SK-N-SH (cell line): ENCODE measurements at regions not wholly inside any gene's neighbourhood (a gene's known extent, or its start where the extent isn't known, plus 50 kb on each side); places are given as distances from the start of the nearest gene placed in this dataset.

Experiments used
- CTCF ChIA-PET: fragments of 300-600, 350-600 bp; formaldehyde crosslinking; extraction: SDS; loops from one replicate; lab custom pipeline; 2021; lab: Yijun Ruan, JAX
- POLR2A ChIA-PET: fragments of 350-600 bp; sonication (Branson Sonifier 250); formaldehyde crosslinking; extraction: SDS; loops from one replicate; lab custom pipeline; 2020; ENCODE audit warnings: antibody characterized with exemption, inconsistent platforms; lab: Yijun Ruan, JAX
- DNase-seq: peaks from one replicate; pipeline ENCODE4 v3.0.0; 2012
- H2AFZ ChIP-seq: fragments of 200-600 bp; sonication (generic); 2 replicates; pipeline ENCODE4 v1.8.1; 2016; ENCODE audit warnings: antibody characterized with exemption, mild to moderate bottlenecking, low read depth
- H3F3A ChIP-seq: fragments of 200-600 bp; sonication (generic); replicated peaks from 2 replicates; pipeline ENCODE3; 2016; ENCODE audit warnings: antibody characterized with exemption, mild to moderate bottlenecking; ENCODE audit not compliant: insufficient read depth
- H3K27ac ChIP-seq, 2 experiments: fragments of 200-500 bp in 1 of 2; fragments of 200-600 bp in 1 of 2; sonication (Bioruptor generic) in 1 of 2; sonication (generic), shearing (Covaris generic) in 1 of 2; 2 replicates each; pipeline versions ENCODE4 v1.5.1 to v1.6.1; 2014 to 2016; ENCODE audit warnings: low read depth in 2 of 2, inconsistent platforms in 1 of 2, low read length in 1 of 2, mild to moderate bottlenecking in 1 of 2, mixed read lengths in 1 of 2
- H3K27me3 ChIP-seq: fragments of 200-600 bp; sonication (generic), shearing (Covaris generic); 2 replicates; pipeline ENCODE4 v1.6.1; 2016; ENCODE audit warnings: mixed run types; ENCODE audit not compliant: insufficient read depth
- H3K36me3 ChIP-seq, 2 experiments: fragments of 200-500 bp in 1 of 2; fragments of 200-600 bp in 1 of 2; sonication (Bioruptor generic) in 1 of 2; sonication (generic) in 1 of 2; replicated peaks in 1 of 2; 2 replicates each; pipeline versions ENCODE3 to v1.5.1; 2014 to 2016; ENCODE audit warnings: low read length in 1 of 2, mild to moderate bottlenecking in 1 of 2; ENCODE audit not compliant: insufficient read depth in 2 of 2, control insufficient read depth in 1 of 2
- H3K4me1 ChIP-seq, 2 experiments: fragments of 200-500 bp in 1 of 2; fragments of 200-600 bp in 1 of 2; sonication (Bioruptor generic) in 1 of 2; sonication (generic), shearing (Covaris generic) in 1 of 2; 2 replicates each; pipeline versions ENCODE4 v1.5.1 to v1.6.1; 2014 to 2016; ENCODE audit warnings: low read depth in 1 of 2, low read length in 1 of 2, mixed run types in 1 of 2; ENCODE audit not compliant: insufficient read depth in 2 of 2, control insufficient read depth in 1 of 2
- H3K4me2 ChIP-seq: fragments of 200-600 bp; sonication (generic), shearing (Covaris generic); 2 replicates; pipeline ENCODE4 v1.6.1; 2017; ENCODE audit warnings: mixed run types
- H3K4me3 ChIP-seq, 2 experiments: fragments of 200-500 bp in 1 of 2; fragments of 200-600 bp in 1 of 2; sonication (Bioruptor generic) in 1 of 2; sonication (generic), shearing (Covaris generic) in 1 of 2; 2 replicates each; pipeline versions ENCODE4 v1.5.1 to v1.8.1; 2014 to 2016; ENCODE audit warnings: low read depth in 2 of 2, inconsistent platforms in 1 of 2, low read length in 1 of 2, mild to moderate bottlenecking in 1 of 2, mixed read lengths in 1 of 2, moderate library complexity in 1 of 2
- H3K79me2 ChIP-seq: fragments of 200-600 bp; sonication (generic); 2 replicates; pipeline ENCODE4 v1.8.1; 2017; ENCODE audit warnings: mild to moderate bottlenecking; ENCODE audit not compliant: insufficient read depth
- H3K9ac ChIP-seq: fragments of 200-600 bp; sonication (generic); 2 replicates; pipeline ENCODE4 v1.6.1; 2017; ENCODE audit warnings: mixed run types
- H3K9me2 ChIP-seq: fragments of 200-600 bp; sonication (generic); 2 replicates; pipeline ENCODE4 v1.6.1; 2017; ENCODE audit warnings: mixed run types
- H3K9me3 ChIP-seq: fragments of 200-600 bp; sonication (generic); 2 replicates; pipeline ENCODE4 v1.6.1; 2017; ENCODE audit warnings: mixed run types, mild to moderate bottlenecking, moderate library complexity
- H4K20me1 ChIP-seq: fragments of 200-600 bp; sonication (generic); 2 replicates; pipeline ENCODE4 v1.6.1; 2017; ENCODE audit warnings: mild to moderate bottlenecking, mixed run types; ENCODE audit not compliant: insufficient read depth
- CHD2 ChIP-seq: fragments of 150-350 bp; IDR thresholded peaks from 2 replicates; pipeline ENCODE4 v1.6.1; 2018; ENCODE audit warnings: low read length; ENCODE audit not compliant: partially characterized antibody
- EP300 ChIP-seq, 2 experiments: IDR thresholded peaks; 2 replicates each; pipeline versions ENCODE4 v1.4.0 to v1.6.1; 2012; ENCODE audit warnings: borderline replicate concordance in 1 of 2, low read depth in 1 of 2, low read length in 1 of 2
- EZH2phosphoT487 ChIP-seq: fragments of 200-600 bp; sonication (generic); IDR thresholded peaks from 2 replicates; pipeline ENCODE4 v1.6.1; 2017; ENCODE audit warnings: low read depth, mixed run types, mild to moderate bottlenecking, antibody characterized with exemption, moderate library complexity, borderline replicate concordance
- FOSL2 ChIP-seq: IDR thresholded peaks from 2 replicates; pipeline ENCODE4 v1.4.0; 2012; ENCODE audit warnings: low read depth, mild to moderate bottlenecking, moderate library complexity, borderline replicate concordance
- FOXJ3 ChIP-seq: sonication (generic); formaldehyde crosslinking; IDR thresholded peaks from 2 replicates; pipeline ENCODE4 v1.5.1; 2020; ENCODE audit warnings: mild to moderate bottlenecking, missing genetic modification reagents
- GABPA ChIP-seq: IDR thresholded peaks from 2 replicates; pipeline ENCODE4 v1.4.0; 2012; ENCODE audit warnings: low read depth, mild to moderate bottlenecking
- JUND ChIP-seq: IDR thresholded peaks from 2 replicates; pipeline ENCODE4 v1.4.0; 2012
- MAX ChIP-seq: IDR thresholded peaks from 2 replicates; pipeline ENCODE4 v1.4.0; 2012; ENCODE audit warnings: low read depth
- NRF1 ChIP-seq: IDR thresholded peaks from 2 replicates; pipeline ENCODE4 v1.6.1; 2012; ENCODE audit warnings: low read depth, mild to moderate bottlenecking, low read length
- POLR2AphosphoS5 ChIP-seq: IDR thresholded peaks from 2 replicates; pipeline ENCODE4 v1.6.1; 2012; ENCODE audit warnings: low read depth, low read length
- RAD21 ChIP-seq: IDR thresholded peaks from 2 replicates; pipeline ENCODE4 v1.6.1; 2012; ENCODE audit warnings: mild to moderate bottlenecking, low read length
- RCOR1 ChIP-seq: fragments of 150-350 bp; IDR thresholded peaks from 2 replicates; pipeline ENCODE4 v1.6.1; 2017; ENCODE audit warnings: antibody characterized with exemption, low read length
- RXRA ChIP-seq: IDR thresholded peaks from 2 replicates; pipeline ENCODE4 v1.4.0; 2012; ENCODE audit warnings: low read depth, mild to moderate bottlenecking, borderline replicate concordance
- USF1 ChIP-seq: IDR thresholded peaks from 2 replicates; pipeline ENCODE4 v1.4.0; 2012; ENCODE audit warnings: low read depth, borderline replicate concordance
- USF2 ChIP-seq: fragments of 150-350 bp; IDR thresholded peaks from 2 replicates; pipeline ENCODE4 v1.6.1; 2017; ENCODE audit warnings: antibody characterized with exemption, low read length, low read depth, borderline replicate concordance
- YY1 ChIP-seq: IDR thresholded peaks from 2 replicates; pipeline ENCODE4 v1.4.0; 2012; ENCODE audit warnings: low read depth, mild to moderate bottlenecking
- ZBTB33 ChIP-seq: IDR thresholded peaks from 2 replicates; pipeline ENCODE4 v1.4.0; 2012; ENCODE audit warnings: low read depth, borderline replicate concordance
- WGBS: methylation state at CpG from one replicate; pipeline ENCODE4 v1.1.6; 2017; ENCODE audit warnings: low lambda C conversion rate; 5-methylcytosine and 5-hydroxymethylcytosine counted together

- no peak for TF ChIP-seq RCOR1
- TF ChIP-seq FOXJ3 (CRISPR knock-in tag), result no peak
- no peak for TF ChIP-seq NRF1
- no peak for TF ChIP-seq FOSL2
- no peak for TF ChIP-seq MAX
- TF ChIP-seq USF2, result no peak
- TF ChIP-seq EZH2phosphoT487, result no peak
- no peak for TF ChIP-seq POLR2AphosphoS5
Measured at GRCh38 chr10:10044922-10045764, 972.5 kb upstream of the CELF2 start (continued).

- H4K20me1 ChIP-seq, result no peaks in the 10 kb centered on the region
- CTCF ChIA-PET, result no interaction called here
- TF ChIP-seq POLR2AphosphoS5 (no peak), RAD21 (no peak), RXRA (no peak), ZBTB33 (no peak), EP300 (IDR thresholded peaks at IDR 0.05; ENCODE audit: borderline replicate concordance in 1 of 2, low read depth in 1 of 2, low read length in 1 of 2) (no peak), NRF1 (no peak), YY1 (no peak), JUND (no peak), CHD2 (no peak), USF1 (no peak), MAX (no peak), GABPA (no peak)
- no peak overlapping the region for H2AFZ ChIP-seq
- no peaks in the 10 kb centered on the region for H3K4me1 ChIP-seq
- DNase-seq, result no peak
- POLR2A ChIA-PET, result no interaction called here
- H3K9me3 ChIP-seq, result no peaks in the 10 kb centered on the region
- H3K9me2 ChIP-seq, result no peaks in the 10 kb centered on the region
- no peak overlapping the region for H3K4me2 ChIP-seq
- no peaks in the 10 kb centered on the region for H3K79me2 ChIP-seq
- H3K36me3 ChIP-seq, result no peaks in the 10 kb centered on the region
- H3K27me3 ChIP-seq, result no peaks in the 10 kb centered on the region
- H3K4me3 ChIP-seq, result no peak overlapping the region
- H3K9ac ChIP-seq, result no peak overlapping the region
- WGBS, result 25% methylated on average over 2 of the region's 2 CpGs
- H3K27ac ChIP-seq, result no peak overlapping the region
- H3F3A ChIP-seq, result no peaks in the 10 kb centered on the region
Measured at GRCh38 chr10:10045765-10046028, 972.0 kb upstream of the CELF2 start.
